HEK293 (cell line): ENCODE measurements at regions not wholly inside any gene's neighbourhood (a gene's known extent, or its start where the extent isn't known, plus 50 kb on each side); places are given as distances from the start of the nearest gene placed in this dataset.

Experiments used
- CTCF ChIA-PET: fragments of 350-600 bp; formaldehyde crosslinking; extraction: SDS; loops from one replicate; lab custom pipeline; 2021; ENCODE audit warnings: antibody characterized with exemption; lab: Yijun Ruan, JAX
- POLR2A ChIA-PET: fragments of 300-600 bp; formaldehyde crosslinking; extraction: SDS; loops from one replicate; lab custom pipeline; 2020; ENCODE audit warnings: antibody characterized with exemption, inconsistent platforms; lab: Yijun Ruan, JAX
- H3K27ac ChIP-seq: fragments of 200-500 bp; sonication (Bioruptor generic); 2 replicates; pipeline ENCODE4 v1.5.1; 2014; ENCODE audit warnings: low read depth, low read length, control low read depth, inconsistent platforms; ENCODE audit errors: extremely low read depth
- H3K36me3 ChIP-seq, 2 experiments: fragments of 200-500 bp in 1 of 2; sonication (Bioruptor generic) in 1 of 2; 1 replicate in 1 of 2; 2 replicates in 1 of 2; pipeline ENCODE4 v1.5.1; 2014 to 2017; ENCODE audit warnings: inconsistent platforms in 2 of 2, low read length in 2 of 2; ENCODE audit not compliant: control insufficient read depth in 2 of 2, insufficient read depth in 1 of 2
- H3K4me1 ChIP-seq: fragments of 200-500 bp; sonication (Bioruptor generic); 2 replicates; pipeline ENCODE4 v1.5.1; 2014; ENCODE audit warnings: mild to moderate bottlenecking, low read length, inconsistent platforms; ENCODE audit not compliant: control insufficient read depth, insufficient read depth
- H3K4me3 ChIP-seq: 2 replicates; pipeline ENCODE4 v1.5.1; 2011; ENCODE audit warnings: low read depth, mild to moderate bottlenecking, control low read depth, low read length, moderate library complexity
- H3K9me3 ChIP-seq: fragments of 200-500 bp; sonication (Bioruptor generic); 2 replicates; pipeline ENCODE4 v1.5.1; 2014; ENCODE audit warnings: low read depth, low read length, inconsistent platforms; ENCODE audit not compliant: control insufficient read depth, insufficient read depth
- HOXA7 ChIP-seq: sonication (generic); formaldehyde crosslinking; IDR thresholded peaks from 2 replicates; pipeline ENCODE4 v1.8.1; 2022; ENCODE audit warnings: missing genetic modification reagents, borderline replicate concordance
- KLF10 ChIP-seq: fragments of 450-650 bp; IDR thresholded peaks from 2 replicates; pipeline ENCODE4 v1.5.1; 2018; ENCODE audit warnings: missing biosample characterization, mild to moderate bottlenecking, missing genetic modification characterization
- PRDM10 ChIP-seq: fragments of 450-650 bp; formaldehyde crosslinking; IDR thresholded peaks from 2 replicates; pipeline ENCODE4 v1.5.1; 2016; ENCODE audit warnings: missing biosample characterization, missing genetic modification characterization
- SP7 ChIP-seq: fragments of 450-650 bp; formaldehyde crosslinking; IDR thresholded peaks from 2 replicates; pipeline ENCODE4 v1.5.1; 2016; ENCODE audit warnings: missing biosample characterization, missing genetic modification characterization
- YY2 ChIP-seq: fragments of 450-650 bp; formaldehyde crosslinking; IDR thresholded peaks from 2 replicates; pipeline ENCODE4 v1.5.1; 2016; ENCODE audit warnings: missing biosample characterization, missing genetic modification characterization
- ZBTB11 ChIP-seq: fragments of 450-650 bp; formaldehyde crosslinking; conservative IDR thresholded peaks from 2 replicates; pipeline ENCODE4 v1.5.1; 2016; ENCODE audit warnings: low read depth, missing biosample characterization, missing genetic modification characterization
- ZFP37 ChIP-seq: fragments of 450-650 bp; formaldehyde crosslinking; IDR thresholded peaks from 2 replicates; pipeline ENCODE4 v1.5.1; 2016; ENCODE audit warnings: missing biosample characterization, missing genetic modification characterization
- ZNF155 ChIP-seq: fragments of 450-650 bp; formaldehyde crosslinking; IDR thresholded peaks from 2 replicates; pipeline ENCODE4 v1.5.1; 2016; ENCODE audit warnings: missing biosample characterization, missing genetic modification characterization
- ZNF16 ChIP-seq: fragments of 450-650 bp; formaldehyde crosslinking; IDR thresholded peaks from 2 replicates; pipeline ENCODE4 v1.5.1; 2016; ENCODE audit warnings: low read depth, missing biosample characterization, missing genetic modification characterization
- ZNF175 ChIP-seq: fragments of 450-650 bp; formaldehyde crosslinking; IDR thresholded peaks from 2 replicates; pipeline ENCODE4 v1.5.1; 2016; ENCODE audit warnings: missing biosample characterization, missing genetic modification characterization
- ZNF2 ChIP-seq: fragments of 450-650 bp; formaldehyde crosslinking; IDR thresholded peaks from 2 replicates; pipeline ENCODE4 v1.5.1; 2016; ENCODE audit warnings: missing biosample characterization, missing genetic modification characterization
- ZNF670 ChIP-seq: fragments of 450-650 bp; formaldehyde crosslinking; IDR thresholded peaks from 2 replicates; pipeline ENCODE4 v1.5.1; 2016; ENCODE audit warnings: missing biosample characterization, missing genetic modification characterization, low read depth
- ZNF792 ChIP-seq: fragments of 450-650 bp; formaldehyde crosslinking; IDR thresholded peaks from 2 replicates; pipeline ENCODE4 v1.5.1; 2016; ENCODE audit warnings: missing biosample characterization, missing genetic modification characterization
- ZSCAN30 ChIP-seq: fragments of 450-650 bp; IDR thresholded peaks from 2 replicates; pipeline ENCODE4 v1.5.1; 2018; ENCODE audit warnings: missing biosample characterization, mild to moderate bottlenecking, missing genetic modification characterization, moderate library complexity
- TF ChIP-seq, protein P1 (sequence below): fragments of 450-650 bp; formaldehyde crosslinking; IDR thresholded peaks from 2 replicates; pipeline ENCODE4 v1.5.1; 2016; ENCODE audit warnings: missing biosample characterization, missing genetic modification characterization

GRCh38 chr10:120657371-120657770 lies 193.8 kb upstream of the WDR11 start:
- POLR2A ChIA-PET: no interaction called here
- TF ChIP-seq ZSCAN30 (tag by site-specific recombination): no peak
- CTCF ChIA-PET: no interaction called here

DNA sequence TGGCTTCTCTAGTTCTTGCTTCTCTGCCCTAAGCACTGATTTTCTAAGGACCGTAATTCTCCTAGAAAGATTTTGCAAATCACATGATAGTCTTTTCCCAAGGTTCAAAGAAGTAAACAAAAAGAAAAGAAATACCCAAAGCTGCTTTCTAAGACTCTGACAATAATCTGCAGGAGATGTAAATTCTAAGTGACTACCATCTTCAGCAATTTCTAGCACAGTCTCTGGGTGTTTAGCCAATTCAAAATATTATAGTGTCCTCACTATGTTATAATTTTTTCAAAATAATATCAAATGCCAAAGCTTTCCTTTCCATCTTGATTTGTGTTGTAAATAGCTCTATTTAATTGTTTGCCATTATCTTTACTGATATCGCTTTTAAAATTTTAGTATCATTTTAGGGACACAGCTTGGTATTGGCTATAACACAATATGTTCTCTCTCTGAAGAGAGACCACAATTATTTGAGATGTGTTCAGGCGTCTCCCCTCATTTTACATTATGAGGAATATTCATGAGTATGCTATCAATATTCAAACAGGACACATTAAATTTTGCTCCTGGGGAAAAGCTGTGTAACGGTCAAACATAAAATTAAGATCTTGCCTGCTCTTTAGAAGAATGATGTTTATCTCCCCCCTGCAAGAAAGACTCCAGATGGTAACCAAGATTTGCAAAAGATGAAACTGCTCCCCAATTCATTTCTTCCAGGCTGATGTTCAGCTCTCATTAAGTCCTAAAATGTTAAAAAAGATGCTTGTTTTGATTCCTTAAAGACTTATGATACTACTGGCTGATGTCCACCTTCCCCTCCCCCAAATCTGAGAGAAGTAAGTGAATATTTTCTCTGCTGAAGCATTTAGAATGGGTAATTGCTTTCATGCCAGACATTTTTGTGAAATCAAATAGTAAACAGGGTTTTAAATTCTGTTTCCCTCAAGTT lies 191.9 kb upstream of the WDR11 start:
- no peak overlapping the region for H3K4me3 ChIP-seq
- POLR2A ChIA-PET: no interaction called here
- H3K27ac ChIP-seq: no peak overlapping the region
- no peaks in the 10 kb centered on the region for H3K4me1 ChIP-seq
- H3K9me3 ChIP-seq: no peaks in the 10 kb centered on the region
- TF ChIP-seq ZNF155 (tag by site-specific recombination) (no peak), ZNF792 (tag by site-specific recombination) (no peak), ZNF670 (tag by site-specific recombination) (no peak), ZNF16 (tag by site-specific recombination) (no peak), KLF10 (no peak), ZSCAN30 (tag by site-specific recombination) (no peak), ZFP37 (no peak), HOXA7 (no peak), ZNF175 (tag by site-specific recombination) (no peak), ZNF2 (no peak), ZBTB11 (tag by site-specific recombination) (no peak), PRDM10 (tag by site-specific recombination) (no peak), YY2 (no peak), SP7 (no peak)
- TF ChIP-seq, protein P1, sequence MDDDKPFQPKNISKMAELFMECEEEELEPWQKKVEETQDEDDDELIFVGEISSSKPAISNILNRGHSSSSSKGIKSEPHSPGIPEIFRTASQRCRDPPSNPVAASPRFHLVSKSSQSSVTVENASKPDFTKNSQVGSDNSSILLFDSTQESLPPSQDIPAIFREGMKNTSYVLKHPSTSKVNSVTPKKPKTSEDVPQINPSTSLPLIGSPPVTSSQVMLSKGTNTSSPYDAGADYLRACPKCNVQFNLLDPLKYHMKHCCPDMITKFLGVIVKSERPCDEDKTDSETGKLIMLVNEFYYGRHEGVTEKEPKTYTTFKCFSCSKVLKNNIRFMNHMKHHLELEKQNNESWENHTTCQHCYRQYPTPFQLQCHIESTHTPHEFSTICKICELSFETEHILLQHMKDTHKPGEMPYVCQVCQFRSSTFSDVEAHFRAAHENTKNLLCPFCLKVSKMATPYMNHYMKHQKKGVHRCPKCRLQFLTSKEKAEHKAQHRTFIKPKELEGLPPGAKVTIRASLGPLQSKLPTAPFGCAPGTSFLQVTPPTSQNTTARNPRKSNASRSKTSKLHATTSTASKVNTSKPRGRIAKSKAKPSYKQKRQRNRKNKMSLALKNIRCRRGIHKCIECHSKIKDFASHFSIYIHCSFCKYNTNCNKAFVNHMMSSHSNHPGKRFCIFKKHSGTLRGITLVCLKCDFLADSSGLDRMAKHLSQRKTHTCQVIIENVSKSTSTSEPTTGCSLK (tag by site-specific recombination): no peak
- CTCF ChIA-PET: interaction anchor here (1.0 kb wide), 1 partner anchor 23 kb away, joined by 3 read pairs; no protein-coding TSS in a partner anchor
- no peaks in the 10 kb centered on the region for H3K36me3 ChIP-seq

More at GRCh38 chr10:120657371-120657770, 193.8 kb upstream of the WDR11 start:
- Histone ChIP-seq H3K27ac (no peak overlapping the region), H3K36me3 (no peaks in the 10 kb centered on the region), H3K4me1 (no peaks in the 10 kb centered on the region), H3K9me3 (no peaks in the 10 kb centered on the region), H3K4me3 (no peak overlapping the region)
